OCI-LY7 (cell line): ENCODE measurements at regions not wholly inside any gene's neighbourhood (a gene's known extent, or its start where the extent isn't known, plus 50 kb on each side); places are given as distances from the start of the nearest gene placed in this dataset.

Source experiments
- BruUV-seq: library from RNA; stranded (reverse); fragments of 400-500 nt; replicated peaks from 2 replicates; lab custom pipeline; 2021; lab: Mats Ljungman, UMichigan
- CTCF ChIA-PET: fragments of 300-600 bp; sonication (Branson Sonifier 250); formaldehyde crosslinking; loops from one replicate; lab custom pipeline; 2022; ENCODE audit warnings: antibody characterized with exemption; ENCODE audit not compliant: unreplicated experiment; lab: Charles Lee
- POLR2A ChIA-PET: fragments of 300-600 bp; sonication (Branson Sonifier 250); formaldehyde crosslinking; loops from one replicate; lab custom pipeline; 2022; ENCODE audit warnings: antibody characterized with exemption; lab: Charles Lee
- DNase-seq: peaks from one replicate; pipeline ENCODE4 v3.0.0-alpha.2; 2015; ENCODE audit warnings: low spot score
- H2AFZ ChIP-seq: fragments of 200-600 bp; sonication (generic), shearing (Covaris generic); 2 replicates; pipeline ENCODE4 v1.6.1; 2014; ENCODE audit warnings: mild to moderate bottlenecking, antibody characterized with exemption, low read length, moderate library complexity
- H3K27ac ChIP-seq: fragments of 200-600 bp; sonication (generic); 2 replicates; pipeline ENCODE4 v1.5.1; 2014; ENCODE audit warnings: mixed run types, low read depth, mild to moderate bottlenecking, moderate library complexity, low read length, inconsistent platforms; ENCODE audit not compliant: poor library complexity, severe bottlenecking
- H3K36me3 ChIP-seq: fragments of 200-600 bp; sonication (generic); 2 replicates; pipeline ENCODE4 v1.6.1; 2014; ENCODE audit warnings: mild to moderate bottlenecking, antibody characterized with exemption, low read length, moderate library complexity, mixed read lengths; ENCODE audit not compliant: insufficient read depth
- H3K4me1 ChIP-seq: fragments of 200-600 bp; sonication (generic); 2 replicates; pipeline ENCODE4 v1.5.1; 2014; ENCODE audit warnings: mild to moderate bottlenecking, low read length; ENCODE audit not compliant: insufficient read depth, poor library complexity, severe bottlenecking
- H3K4me2 ChIP-seq: fragments of 200-600 bp; sonication (generic); 2 replicates; pipeline ENCODE4 v1.6.1; 2014; ENCODE audit warnings: mild to moderate bottlenecking, low read length
- H3K4me3 ChIP-seq: fragments of 200-600 bp; sonication (generic); 2 replicates; pipeline ENCODE4 v1.5.1; 2014; ENCODE audit warnings: mild to moderate bottlenecking, low read depth, low read length; ENCODE audit not compliant: poor library complexity, severe bottlenecking
- H3K79me2 ChIP-seq: fragments of 200-600 bp; sonication (generic); 2 replicates; pipeline ENCODE4 v1.6.1; 2016; ENCODE audit warnings: low read depth, mild to moderate bottlenecking, low read length, moderate library complexity, mixed read lengths; ENCODE audit not compliant: insufficient read depth
- H3K9me2 ChIP-seq: fragments of 200-600 bp; sonication (generic); 2 replicates; pipeline ENCODE4 v1.6.1; 2016; ENCODE audit warnings: mild to moderate bottlenecking, low read length, mixed read lengths; ENCODE audit not compliant: insufficient read depth
- H3K9me3 ChIP-seq: fragments of 200-600 bp; sonication (generic); 2 replicates; pipeline ENCODE4 v1.6.1; 2014; ENCODE audit warnings: mild to moderate bottlenecking, mixed run types, low read length, mixed read lengths
- H4K20me1 ChIP-seq: fragments of 200-600 bp; sonication (generic); 2 replicates; pipeline ENCODE4 v1.6.1; 2014; ENCODE audit warnings: mild to moderate bottlenecking, antibody characterized with exemption, low read length, moderate library complexity, mixed read lengths; ENCODE audit not compliant: insufficient read depth
- CTCF ChIP-seq: fragments of 200-600 bp; sonication (generic); conservative IDR thresholded peaks from 2 replicates; pipeline ENCODE4 v1.5.1; 2014; ENCODE audit warnings: mild to moderate bottlenecking, antibody characterized with exemption, low read length, moderate library complexity, mixed read lengths
- EZH2phosphoT487 ChIP-seq: fragments of 200-600 bp; sonication (generic); IDR thresholded peaks from 2 replicates; pipeline ENCODE4 v1.6.1; 2018; ENCODE audit warnings: low read depth, borderline replicate concordance, mild to moderate bottlenecking, mixed run types, antibody characterized with exemption, low read length, moderate library complexity, mixed read lengths
- intact Hi-C: fragments of 100-400 bp; cut with micrococcal nuclease; formaldehyde crosslinking; loops from one replicate; pipeline ENCODE4 v1.10.0; 2022; ENCODE audit not compliant: unreplicated experiment

DNA sequence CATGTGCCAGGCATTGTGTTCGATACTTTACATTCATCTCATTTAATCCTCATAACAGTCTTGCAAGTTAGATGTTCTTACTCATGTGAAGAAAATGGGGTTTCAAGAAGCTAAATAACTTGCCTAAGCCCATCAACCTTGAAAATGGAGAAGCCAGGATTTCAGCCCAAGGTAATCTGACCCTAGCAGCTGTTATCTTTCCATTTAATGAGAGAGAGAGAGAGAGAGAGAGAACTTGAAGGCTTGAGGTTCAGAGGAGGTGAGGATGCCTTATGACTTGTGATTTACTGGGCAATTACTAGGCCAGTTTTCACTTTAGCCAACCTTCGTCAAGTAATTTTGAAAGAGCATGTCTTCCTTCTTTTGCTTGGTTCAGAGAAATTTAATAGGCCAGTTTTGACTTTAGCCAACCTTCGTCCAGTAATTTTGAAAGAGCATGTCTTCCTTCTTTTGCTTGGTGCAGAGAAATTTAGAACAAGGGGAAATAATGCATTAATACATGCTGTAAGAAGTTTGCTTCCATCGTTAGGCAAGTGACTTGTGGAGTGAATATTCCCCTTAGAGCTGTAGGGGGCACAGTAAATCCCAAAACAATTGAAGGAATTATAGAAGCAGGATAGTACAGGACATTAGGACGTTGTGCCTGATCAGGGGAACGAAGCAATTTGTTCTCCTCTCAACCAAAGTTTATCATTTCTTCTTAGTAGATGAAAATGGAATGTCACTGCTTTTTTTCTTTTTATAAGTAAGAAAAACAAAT lies 143.0 kb upstream of the BMPER start:
- Histone ChIP-seq H3K79me2 (no peaks in the 10 kb centered on the region), H3K36me3 (no peaks in the 10 kb centered on the region), H3K9me2 (no peaks in the 10 kb centered on the region), H3K4me1 (no peaks in the 10 kb centered on the region), H3K4me3 (no peak overlapping the region), H4K20me1 (no peaks in the 10 kb centered on the region), H3K9me3 (no peaks in the 10 kb centered on the region), H2AFZ (no peak overlapping the region), H3K4me2 (no peak overlapping the region), H3K27ac (no peak overlapping the region)
- DNase-seq = no peak
- ChIA-PET CTCF (no interaction called here), POLR2A (no interaction called here)
- intact Hi-C loops = no loop called here
- BruUV-seq = no TSS peak
- no peak for TF ChIP-seq EZH2phosphoT487

DNA sequence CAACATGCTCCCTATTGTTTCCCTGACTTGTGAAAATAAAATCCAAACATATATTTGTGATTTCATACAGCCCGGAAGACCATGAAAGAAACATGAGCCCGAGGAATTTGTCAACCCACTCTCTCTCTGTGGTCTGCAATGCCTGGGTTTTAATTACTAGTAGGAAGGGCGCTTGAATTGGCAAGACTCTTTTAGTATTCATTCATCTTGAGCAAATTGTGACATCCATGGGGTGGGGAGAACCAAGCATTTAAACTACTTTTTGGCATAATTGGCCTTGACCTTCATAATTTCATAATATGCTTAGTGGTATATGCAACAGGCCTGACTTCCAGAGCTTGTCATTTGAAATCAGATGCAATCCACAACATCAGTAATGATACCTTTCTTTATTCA lies 142.4 kb upstream of the BMPER start:
- ChIA-PET POLR2A (no interaction called here), CTCF (no interaction called here)
- H3K9me3 ChIP-seq = no peaks in the 10 kb centered on the region
- no peaks in the 10 kb centered on the region for H3K79me2 ChIP-seq
- no peak overlapping the region for H3K4me2 ChIP-seq
- no peaks in the 10 kb centered on the region for H3K36me3 ChIP-seq
- no peaks in the 10 kb centered on the region for H3K4me1 ChIP-seq
- no peak overlapping the region for H2AFZ ChIP-seq
- no peak overlapping the region for H3K4me3 ChIP-seq
- TF ChIP-seq EZH2phosphoT487 (no peak), CTCF (no peak)
- no peak for DNase-seq
- intact Hi-C loops = no loop called here
- H3K9me2 ChIP-seq = no peaks in the 10 kb centered on the region
- no peaks in the 10 kb centered on the region for H4K20me1 ChIP-seq
- BruUV-seq = no TSS peak
- no peak overlapping the region for H3K27ac ChIP-seq

DNA sequence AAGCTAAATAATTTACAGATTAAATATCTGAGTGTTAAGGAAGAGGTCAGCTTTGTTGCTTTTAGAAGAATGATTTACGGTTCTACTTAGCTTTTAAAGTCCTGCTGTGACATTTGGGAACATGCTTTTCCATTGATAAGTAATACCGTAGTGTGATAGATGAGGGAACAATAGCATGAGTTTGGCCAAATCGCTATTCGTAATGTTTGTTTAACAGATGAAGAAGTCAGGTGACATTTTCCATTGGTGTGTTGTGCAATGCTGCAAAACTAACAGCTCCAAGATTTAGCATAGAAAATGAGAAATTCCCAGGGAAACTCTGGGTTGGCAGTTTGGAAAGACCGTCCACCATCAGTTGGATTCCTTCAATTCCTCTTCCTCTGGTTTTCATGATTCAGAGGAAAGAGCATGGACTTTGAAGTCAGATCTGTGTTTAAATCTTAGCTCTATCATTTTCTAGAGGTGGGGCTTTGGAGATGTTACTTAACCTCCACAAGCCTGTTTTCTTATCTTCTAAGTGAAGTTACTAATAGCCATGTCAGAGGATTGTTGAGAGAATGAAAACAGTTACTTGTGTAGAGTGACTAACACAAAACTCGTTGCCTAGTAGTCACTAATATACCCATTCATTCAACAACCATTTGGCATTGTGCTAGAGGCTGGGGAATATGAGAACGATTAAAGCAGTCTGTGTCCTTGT lies 140.4 kb upstream of the BMPER start:
- POLR2A ChIA-PET = interaction anchor here (0.7 kb wide), 2 partner anchors 500 to 955 kb away, joined by 3 read pairs; no protein-coding TSS in a partner anchor
- CTCF ChIA-PET = no interaction called here
- TF ChIP-seq CTCF (no peak), EZH2phosphoT487 (no peak)

More for the DNA sequence above, 140.4 kb upstream of the BMPER start:
- Histone ChIP-seq H3K27ac (no peak overlapping the region), H3K9me2 (no peaks in the 10 kb centered on the region), H3K4me2 (no peak overlapping the region), H3K79me2 (no peaks in the 10 kb centered on the region), H3K36me3 (no peaks in the 10 kb centered on the region), H4K20me1 (no peaks in the 10 kb centered on the region), H3K4me3 (no peak overlapping the region), H3K4me1 (no peaks in the 10 kb centered on the region), H3K9me3 (no peaks in the 10 kb centered on the region), H2AFZ (no peak overlapping the region)
- intact Hi-C loops = no loop called here
- no TSS peak for BruUV-seq
- no peak for DNase-seq
